BE2C (cell line): ENCODE measurements at regions not wholly inside any gene's neighbourhood (a gene's known extent, or its start where the extent isn't known, plus 50 kb on each side); places are given as distances from the start of the nearest gene placed in this dataset.

Experiments
- DNase-seq: peaks from one replicate; pipeline ENCODE4 v3.0.0-alpha.2; 2020
- H3K27me3 ChIP-seq: fragments of 250-450 bp; sonication (Bioruptor Pico); 2 replicates; pipeline ENCODE4 v1.5.1; 2020; ENCODE audit warnings: mild to moderate bottlenecking
- H3K36me3 ChIP-seq: fragments of 250-450 bp; sonication (Bioruptor Pico); 2 replicates; pipeline ENCODE4 v1.5.1; 2020; ENCODE audit warnings: mild to moderate bottlenecking
- H3K4me1 ChIP-seq: fragments of 250-450 bp; sonication (Bioruptor Pico); 2 replicates; pipeline ENCODE4 v1.5.1; 2020
- H3K4me3 ChIP-seq: 2 replicates; pipeline ENCODE4 v1.5.1; 2011; ENCODE audit warnings: low read depth, low read length
- H3K9me3 ChIP-seq: fragments of 250-450 bp; sonication (Bioruptor Pico); 2 replicates; pipeline ENCODE4 v1.5.1; 2020
- CTCF ChIP-seq: IDR thresholded peaks from 2 replicates; pipeline ENCODE4 v1.5.1; 2012; ENCODE audit warnings: mild to moderate bottlenecking, low read depth, low read length

- Histone ChIP-seq H3K9me3 (no peaks in the 10 kb centered on the region), H3K36me3 (no peaks in the 10 kb centered on the region), H3K4me1 (no peaks in the 10 kb centered on the region), H3K27me3 (no peaks in the 10 kb centered on the region), H3K4me3 (no peak overlapping the region)
- no peak for TF ChIP-seq CTCF
- DNase-seq: no peak
Observed at GRCh38 chrX:64853424-64853823, 122.8 kb downstream of the ZC4H2 start.

GRCh38 chrX:64850371-64851082, 125.7 kb downstream of the ZC4H2 start:
- Histone ChIP-seq H3K4me1 (no peaks in the 10 kb centered on the region), H3K9me3 (no peaks in the 10 kb centered on the region), H3K4me3 (no peak overlapping the region), H3K36me3 (no peaks in the 10 kb centered on the region), H3K27me3 (no peaks in the 10 kb centered on the region)
- TF ChIP-seq CTCF: no peak
- DNase-seq: no peak

- Histone ChIP-seq H3K4me3 (no peak overlapping the region), H3K27me3 (no peaks in the 10 kb centered on the region), H3K4me1 (no peaks in the 10 kb centered on the region), H3K36me3 (no peaks in the 10 kb centered on the region), H3K9me3 (no peaks in the 10 kb centered on the region)
- DNase-seq: no peak
- no peak for TF ChIP-seq CTCF
Observed at GRCh38 chrX:64843224-64843623, 133.0 kb downstream of the ZC4H2 start.

- no peak for DNase-seq
- H3K27me3 ChIP-seq: no peaks in the 10 kb centered on the region
- H3K4me3 ChIP-seq: no peak overlapping the region
- no peak for TF ChIP-seq CTCF
- H3K9me3 ChIP-seq: no peaks in the 10 kb centered on the region
- H3K4me1 ChIP-seq: no peaks in the 10 kb centered on the region
- H3K36me3 ChIP-seq: no peaks in the 10 kb centered on the region
Observed at GRCh38 chrX:64842492-64842891, 133.8 kb downstream of the ZC4H2 start.

- Histone ChIP-seq H3K4me3 (no peak overlapping the region), H3K4me1 (no peaks in the 10 kb centered on the region), H3K36me3 (no peaks in the 10 kb centered on the region), H3K27me3 (no peaks in the 10 kb centered on the region), H3K9me3 (no peaks in the 10 kb centered on the region)
- no peak for TF ChIP-seq CTCF
- DNase-seq: no peak
Observed at GRCh38 chrX:64805683-64806082, 170.6 kb downstream of the ZC4H2 start.

- Histone ChIP-seq H3K9me3 (no peaks in the 10 kb centered on the region), H3K27me3 (no peaks in the 10 kb centered on the region), H3K4me3 (no peak overlapping the region), H3K36me3 (no peaks in the 10 kb centered on the region), H3K4me1 (no peaks in the 10 kb centered on the region)
- DNase-seq: no peak
- TF ChIP-seq CTCF: no peak
Observed at GRCh38 chrX:64792598-64793337, 183.5 kb downstream of the ZC4H2 start.
